ENCODE measurements at regions not wholly inside any gene's neighbourhood (a gene's known extent, or its start where the extent isn't known, plus 50 kb on each side); places are given as distances from the start of the nearest gene placed in this dataset.

DNA sequence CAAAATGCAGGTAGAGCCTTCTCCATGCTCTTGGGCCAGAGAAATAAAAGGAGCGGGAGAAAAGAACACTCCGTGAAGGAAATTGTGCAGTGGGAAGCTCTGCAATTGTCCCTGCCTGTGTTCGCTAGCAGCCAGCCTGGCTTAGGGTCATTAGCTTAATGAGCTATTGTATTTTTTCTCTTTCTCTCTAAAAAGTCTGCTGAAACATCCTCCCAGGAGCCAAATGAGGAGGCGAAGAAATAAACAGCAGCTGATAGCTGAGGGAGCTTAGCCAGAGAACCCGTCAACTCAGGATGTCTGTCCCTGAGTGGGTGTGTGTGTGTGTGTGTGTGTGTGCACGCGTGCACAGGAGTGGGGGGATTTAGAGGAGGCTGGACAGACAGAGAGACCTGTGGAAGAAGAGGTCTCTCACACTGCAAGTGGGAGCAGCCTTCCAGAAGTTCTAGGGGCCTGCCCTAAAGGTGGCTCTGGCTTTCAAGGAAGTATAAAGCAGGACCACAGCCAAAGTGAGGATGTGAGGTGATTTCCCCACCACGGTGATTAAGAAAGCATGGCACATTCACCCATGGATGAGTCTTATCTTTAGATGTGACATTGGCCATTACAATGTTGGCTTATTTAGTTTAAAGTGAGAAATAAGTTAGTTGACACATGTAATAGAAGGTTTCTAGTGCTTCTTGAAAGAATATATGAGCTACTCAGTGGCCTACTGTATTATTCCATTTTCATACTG, 690.4 kb downstream of the RNF144A start:
- TF ChIP-seq, protein P1, sequence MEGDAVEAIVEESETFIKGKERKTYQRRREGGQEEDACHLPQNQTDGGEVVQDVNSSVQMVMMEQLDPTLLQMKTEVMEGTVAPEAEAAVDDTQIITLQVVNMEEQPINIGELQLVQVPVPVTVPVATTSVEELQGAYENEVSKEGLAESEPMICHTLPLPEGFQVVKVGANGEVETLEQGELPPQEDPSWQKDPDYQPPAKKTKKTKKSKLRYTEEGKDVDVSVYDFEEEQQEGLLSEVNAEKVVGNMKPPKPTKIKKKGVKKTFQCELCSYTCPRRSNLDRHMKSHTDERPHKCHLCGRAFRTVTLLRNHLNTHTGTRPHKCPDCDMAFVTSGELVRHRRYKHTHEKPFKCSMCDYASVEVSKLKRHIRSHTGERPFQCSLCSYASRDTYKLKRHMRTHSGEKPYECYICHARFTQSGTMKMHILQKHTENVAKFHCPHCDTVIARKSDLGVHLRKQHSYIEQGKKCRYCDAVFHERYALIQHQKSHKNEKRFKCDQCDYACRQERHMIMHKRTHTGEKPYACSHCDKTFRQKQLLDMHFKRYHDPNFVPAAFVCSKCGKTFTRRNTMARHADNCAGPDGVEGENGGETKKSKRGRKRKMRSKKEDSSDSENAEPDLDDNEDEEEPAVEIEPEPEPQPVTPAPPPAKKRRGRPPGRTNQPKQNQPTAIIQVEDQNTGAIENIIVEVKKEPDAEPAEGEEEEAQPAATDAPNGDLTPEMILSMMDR (IDR thresholded peaks at IDR 0.05 in 4 of 5, conservative IDR thresholded peaks at IDR 0.05 in 1 of 5) = no peak
- no peak for TF ChIP-seq POLR2A (IDR thresholded peaks at IDR 0.05)
